HepG2 (cell line): ENCODE measurements at regions not wholly inside any gene's neighbourhood (a gene's known extent, or its start where the extent isn't known, plus 50 kb on each side); places are given as distances from the start of the nearest gene placed in this dataset.

Experiments used
- ATAC-seq: fragments of 200-7000 bp; cut with Tn5 transposase; 3 replicates; pipeline ENCODE4 v1.9.1; 2020; ENCODE audit warnings: mild to moderate bottlenecking, moderate library complexity
- BruUV-seq: library from RNA; stranded (reverse); fragments of 400-500 nt; replicated peaks from 2 replicates; lab custom pipeline; 2021; lab: Mats Ljungman, UMichigan
- CTCF ChIA-PET: fragments of 300-600 bp; formaldehyde crosslinking; extraction: SDS; loops from one replicate; lab custom pipeline; 2021; ENCODE audit warnings: low total read pairs, inconsistent platforms, low intra/inter-chr PET ratio; lab: Yijun Ruan, JAX
- POLR2A ChIA-PET: fragments of 350-600 bp; sonication (Branson Sonifier 250); formaldehyde crosslinking; loops from one replicate; lab custom pipeline; 2020; ENCODE audit warnings: antibody characterized with exemption, inconsistent platforms; lab: Yijun Ruan, JAX
- DNase-seq: peaks from one replicate; pipeline ENCODE4 v3.0.0-alpha.2; 2015; ENCODE audit warnings: low spot score
- FAIRE-seq: peaks from 3 replicates; lab custom pipeline; 2011; peaks lifted over from hg19 to GRCh38; lab: Jason Lieb, UNC
- H2AFZ ChIP-seq: one replicate; pipeline ENCODE4 v1.6.1; 2011; ENCODE audit warnings: low read length, inconsistent platforms
- H3K27ac ChIP-seq: fragments of 300-600 bp; 3 replicates; pipeline ENCODE4 v1.8.0; 2011; ENCODE audit warnings: mixed run types, mild to moderate bottlenecking, mixed read lengths, low read length, inconsistent platforms; ENCODE audit not compliant: insufficient read depth; ENCODE audit errors: extremely low read length
- H3K27me3 ChIP-seq, 2 experiments: fragments of 200-600 bp in 1 of 2; 2 replicates in 1 of 2; 3 replicates in 1 of 2; pipeline versions ENCODE4 v1.6.0 to v1.8.0; 2011; ENCODE audit warnings: low read length in 2 of 2, mild to moderate bottlenecking in 2 of 2, moderate library complexity in 2 of 2, inconsistent platforms in 1 of 2; ENCODE audit not compliant: insufficient read depth in 2 of 2, control insufficient read depth in 1 of 2
- H3K36me3 ChIP-seq, 2 experiments: fragments of 200-600 bp in 1 of 2; replicated peaks in 1 of 2; 2 replicates in 1 of 2; 3 replicates in 1 of 2; pipeline versions ENCODE4 v1.5.1 to v1.8.0; 2011; ENCODE audit warnings: low read length in 2 of 2, inconsistent platforms in 1 of 2; ENCODE audit not compliant: insufficient read depth in 2 of 2, control insufficient read depth in 1 of 2
- H3K4me1 ChIP-seq: 2 replicates; pipeline ENCODE4 v1.5.1; 2012; ENCODE audit warnings: low read length, inconsistent platforms; ENCODE audit not compliant: insufficient read depth
- H3K4me2 ChIP-seq: 2 replicates; pipeline ENCODE4 v1.6.0; 2011; ENCODE audit warnings: low read depth, low read length, inconsistent platforms
- H3K4me3 ChIP-seq, 3 experiments: fragments of 200-600 bp in 1 of 3; sonication (generic), shearing (Covaris generic) in 1 of 3; replicated peaks in 1 of 3; 2 replicates each; pipeline ENCODE4 v1.5.1; 2011 to 2016; ENCODE audit warnings: low read length in 3 of 3, inconsistent platforms in 2 of 3, low read depth in 2 of 3, mild to moderate bottlenecking in 2 of 3, control low read depth in 1 of 3, mixed read lengths in 1 of 3; ENCODE audit not compliant: insufficient read depth in 1 of 3
- H3K79me2 ChIP-seq: one replicate; pipeline ENCODE4 v1.6.1; 2011; ENCODE audit warnings: low read length, inconsistent platforms; ENCODE audit not compliant: insufficient read depth
- H3K9ac ChIP-seq: 2 replicates; pipeline ENCODE4 v1.6.0; 2011; ENCODE audit warnings: mild to moderate bottlenecking, low read depth, low read length, inconsistent platforms; ENCODE audit not compliant: insufficient read depth
- H3K9me3 ChIP-seq: 2 replicates; pipeline ENCODE4 v1.5.1; 2012; ENCODE audit warnings: mild to moderate bottlenecking, low read length
- H4K20me1 ChIP-seq: 2 replicates; pipeline ENCODE4 v1.6.0; 2011; ENCODE audit warnings: inconsistent platforms, mild to moderate bottlenecking, low read length, moderate library complexity; ENCODE audit not compliant: insufficient read depth
- NFYC ChIP-seq: IDR thresholded peaks from 2 replicates; pipeline ENCODE4 v1.6.1; 2016; ENCODE audit warnings: missing genetic modification reagents, missing compliant biosample characterization
- POGK ChIP-seq: sonication (generic); formaldehyde crosslinking; conservative IDR thresholded peaks from 2 replicates; pipeline ENCODE4 v1.8.0; 2022; ENCODE audit warnings: mild to moderate bottlenecking, moderate library complexity, missing genetic modification reagents
- TFDP1 ChIP-seq: IDR thresholded peaks from 2 replicates; pipeline ENCODE4 v1.6.1; 2016; ENCODE audit warnings: missing compliant biosample characterization, missing genetic modification reagents, borderline replicate concordance
- TOE1 ChIP-seq: sonication (generic); formaldehyde crosslinking; IDR thresholded peaks from 2 replicates; pipeline ENCODE4 v1.4.0; 2020; ENCODE audit warnings: mild to moderate bottlenecking, missing genetic modification reagents
- TOPORS ChIP-seq: sonication (generic); formaldehyde crosslinking; IDR thresholded peaks from 2 replicates; pipeline ENCODE4 v1.8.0; 2023; ENCODE audit warnings: mild to moderate bottlenecking, missing genetic modification reagents
- ZMAT3 ChIP-seq: sonication (generic); formaldehyde crosslinking; conservative IDR thresholded peaks from 2 replicates; pipeline ENCODE4 v1.7.0; 2021; ENCODE audit warnings: missing genetic modification reagents
- ZNF260 ChIP-seq: sonication (generic); formaldehyde crosslinking; IDR thresholded peaks from 2 replicates; pipeline ENCODE4 v1.4.0; 2020; ENCODE audit warnings: missing genetic modification reagents, low read depth, mild to moderate bottlenecking, borderline replicate concordance
- ZNF382 ChIP-seq: sonication (generic); formaldehyde crosslinking; IDR thresholded peaks from 2 replicates; pipeline ENCODE4 v1.5.0; 2020; ENCODE audit warnings: missing genetic modification reagents, mild to moderate bottlenecking, borderline replicate concordance
- ZNF496 ChIP-seq: sonication (generic); formaldehyde crosslinking; IDR thresholded peaks from 2 replicates; pipeline ENCODE4 v1.8.1; 2023; ENCODE audit warnings: mild to moderate bottlenecking, moderate library complexity, missing genetic modification reagents; ENCODE audit not compliant: insufficient replicate concordance
- WGBS: methylation state at CpG from one replicate; pipeline ENCODE4 v1.1.6; 2017; ENCODE audit warnings: low lambda C conversion rate; 5-methylcytosine and 5-hydroxymethylcytosine counted together
- in situ Hi-C: cut with HindIII; loops from 2 replicates; pipeline ENCODE4 v1.10.0; 2017; ENCODE audit warnings: low pct_unique_long_range_greater_than_20kb; ENCODE audit not compliant: extremely low pct_ligation_motif_present
- intact Hi-C: fragments of 100-400 bp; cut with micrococcal nuclease; formaldehyde crosslinking; loops from one replicate; pipeline ENCODE4 v1.10.0; 2022; ENCODE audit not compliant: unreplicated experiment
- TF ChIP-seq, protein P1 (sequence below): sonication (generic); formaldehyde crosslinking; IDR thresholded peaks from 2 replicates; pipeline ENCODE4 v1.9.0; 2022; ENCODE audit warnings: low read depth, missing genetic modification reagents

DNA sequence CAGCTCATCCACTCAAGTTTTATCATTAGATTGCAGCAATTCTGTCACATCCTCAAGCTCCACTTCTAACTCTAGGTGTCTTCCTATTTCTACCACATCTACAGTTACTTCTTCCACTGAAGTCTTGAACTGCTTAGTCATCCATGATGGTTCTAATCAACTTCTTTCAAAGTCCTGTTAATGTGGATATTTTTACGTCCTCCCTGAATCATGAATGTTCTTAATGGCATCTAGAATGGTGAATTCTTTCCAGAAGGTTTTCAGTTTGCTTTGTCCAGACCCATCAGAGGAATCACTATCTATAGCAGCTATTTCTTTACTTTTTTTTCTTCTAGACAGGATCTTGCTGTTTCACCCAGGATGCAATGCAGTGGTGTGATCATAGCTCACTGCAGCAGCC is 78.0 kb upstream of the RNPC3 start:
- POLR2A ChIA-PET, result no interaction called here
- FAIRE-seq, result no peak

More for the DNA sequence above, 78.0 kb upstream of the RNPC3 start:
- TF ChIP-seq POGK, result no peak
- TF ChIP-seq ZNF382, result no peak
- no peak for TF ChIP-seq TFDP1 (CRISPR knock-in tag)
- TF ChIP-seq TOPORS (CRISPR knock-in tag), result no peak
- no peak for TF ChIP-seq ZNF496
- no peak for TF ChIP-seq ZNF260 (CRISPR knock-in tag)
- no peak for TF ChIP-seq TOE1 (CRISPR knock-in tag)
- TF ChIP-seq NFYC (CRISPR knock-in tag), result no peak
- no peak for TF ChIP-seq ZMAT3 (CRISPR knock-in tag)
- TF ChIP-seq, protein P1, sequence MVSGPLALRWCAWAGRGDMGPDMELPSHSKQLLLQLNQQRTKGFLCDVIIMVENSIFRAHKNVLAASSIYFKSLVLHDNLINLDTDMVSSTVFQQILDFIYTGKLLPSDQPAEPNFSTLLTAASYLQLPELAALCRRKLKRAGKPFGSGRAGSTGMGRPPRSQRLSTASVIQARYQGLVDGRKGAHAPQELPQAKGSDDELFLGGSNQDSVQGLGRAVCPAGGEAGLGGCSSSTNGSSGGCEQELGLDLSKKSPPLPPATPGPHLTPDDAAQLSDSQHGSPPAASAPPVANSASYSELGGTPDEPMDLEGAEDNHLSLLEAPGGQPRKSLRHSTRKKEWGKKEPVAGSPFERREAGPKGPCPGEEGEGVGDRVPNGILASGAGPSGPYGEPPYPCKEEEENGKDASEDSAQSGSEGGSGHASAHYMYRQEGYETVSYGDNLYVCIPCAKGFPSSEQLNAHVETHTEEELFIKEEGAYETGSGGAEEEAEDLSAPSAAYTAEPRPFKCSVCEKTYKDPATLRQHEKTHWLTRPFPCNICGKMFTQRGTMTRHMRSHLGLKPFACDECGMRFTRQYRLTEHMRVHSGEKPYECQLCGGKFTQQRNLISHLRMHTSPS (CRISPR knock-in tag), result no peak
- H3K27ac ChIP-seq, result no peak overlapping the region
- intact Hi-C loops, result no loop called here
- H3K36me3 ChIP-seq, result no peaks in the 10 kb centered on the region
- ATAC-seq (no peak), DNase-seq (no peak)
- H3K9me3 ChIP-seq, result no peaks in the 10 kb centered on the region
- H3K27me3 ChIP-seq, result no peaks in the 10 kb centered on the region
- 8% methylated on average over 1 of the region's 1 CpG for WGBS
- H3K4me3 ChIP-seq, result no peak overlapping the region
- no peak overlapping the region for H3K4me2 ChIP-seq
- H3K9ac ChIP-seq, result no peak overlapping the region
- no peaks in the 10 kb centered on the region for H3K4me1 ChIP-seq
- no TSS peak for BruUV-seq
- H3K79me2 ChIP-seq, result no peaks in the 10 kb centered on the region
- H4K20me1 ChIP-seq, result no peaks in the 10 kb centered on the region
- no peak overlapping the region for H2AFZ ChIP-seq
- CTCF ChIA-PET, result no interaction called here
- in situ Hi-C loops, result no loop called here
